ENCODE measurements at regions not wholly inside any gene's neighbourhood (a gene's known extent, or its start where the extent isn't known, plus 50 kb on each side); places are given as distances from the start of the nearest gene placed in this dataset.
A peak's percentile ranks its signal among the peaks of the same experiment; 100 is the strongest.
"Not testable (repeated sequence)": the region's sequence is repeated elsewhere in the genome, so short reads cannot be mapped to it uniquely, and the experiment has no call there.

GRCh38 chr13:68588623-68589022, 1358.5 kb upstream of the PCDH9 start:
- Histone ChIP-seq H3K27me3 (no peaks in the 10 kb centered on the region), H3K9me3 (no peaks in the 10 kb centered on the region), H3K4me3 (no peak overlapping the region), H3K9ac (no peak overlapping the region), H4K20me1 (no peaks in the 10 kb centered on the region), H3K27ac (no peak overlapping the region), H3K4me2 (peak overlapping the region; percentile 6; the same call in 1 of the 2 replicates), H3K36me3 (no peaks in the 10 kb centered on the region), H3K4me1 (0 out of 2 replicates have a peak, but pooled peaks cover 4% of the 10 kb centered on the region)
- TF ChIP-seq Cebpa-rat (IDR thresholded peaks at IDR 0.05): no peak

- Histone ChIP-seq H3K27ac (no peak overlapping the region), H3K4me2 (no peak overlapping the region), H3K27me3 (no peaks in the 10 kb centered on the region), H3K4me1 (0 out of 2 replicates have a peak, but pooled peaks cover 4% of the 10 kb centered on the region), H4K20me1 (no peaks in the 10 kb centered on the region), H3K4me3 (no peak overlapping the region), H3K9me3 (no peaks in the 10 kb centered on the region), H3K9ac (no peak overlapping the region), H3K36me3 (no peaks in the 10 kb centered on the region)
- TF ChIP-seq Cebpa-rat (IDR thresholded peaks at IDR 0.05): peak; percentile 11; the same call in 1 of the 2 replicates
Measured at GRCh38 chr13:68584776-68585175, 1354.6 kb upstream of the PCDH9 start.

GRCh38 chr13:68574053-68574452, 1343.9 kb upstream of the PCDH9 start:
- Histone ChIP-seq H3K4me1 (no peaks in the 10 kb centered on the region), H3K9ac (no peak overlapping the region), H4K20me1 (no peaks in the 10 kb centered on the region), H3K27me3 (no peaks in the 10 kb centered on the region), H3K9me3 (no peaks in the 10 kb centered on the region), H3K27ac (no peak overlapping the region), H3K4me2 (no peak overlapping the region), H3K4me3 (no peak overlapping the region), H3K36me3 (no peaks in the 10 kb centered on the region)
- TF ChIP-seq Cebpa-rat (IDR thresholded peaks at IDR 0.05): no peak

- no peaks in the 10 kb centered on the region for H4K20me1 ChIP-seq
- no peak overlapping the region for H3K9ac ChIP-seq
Measured at GRCh38 chr13:68551701-68552522, 1321.8 kb upstream of the PCDH9 start.

DNA sequence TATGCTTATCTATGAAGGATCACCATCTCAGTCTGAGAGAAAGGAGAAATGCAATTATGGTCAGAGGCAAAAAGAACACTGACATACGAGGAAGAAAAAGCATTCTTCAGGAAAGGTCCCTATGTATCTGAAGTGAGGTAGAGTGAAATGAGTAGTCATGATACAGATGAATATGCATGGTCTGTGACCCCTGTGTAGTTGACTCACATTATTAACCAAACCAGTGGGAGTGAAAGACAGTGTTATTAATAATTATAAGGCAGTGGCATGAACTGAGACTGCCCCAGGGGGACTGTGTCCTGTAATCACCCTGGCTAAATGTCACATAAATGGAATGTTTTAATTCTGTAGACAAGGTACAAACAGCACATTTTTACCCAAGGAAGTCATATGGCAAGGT, 1320.2 kb upstream of the PCDH9 start:
- no peak overlapping the region for H3K27ac ChIP-seq
- H3K9me3 ChIP-seq: no peaks in the 10 kb centered on the region
- no peaks in the 10 kb centered on the region for H3K36me3 ChIP-seq
- H3K4me2 ChIP-seq: no peak overlapping the region
- TF ChIP-seq Cebpa-rat (IDR thresholded peaks at IDR 0.05): no peak
- H3K9ac ChIP-seq: no peak overlapping the region
- H4K20me1 ChIP-seq: no peaks in the 10 kb centered on the region
- no peaks in the 10 kb centered on the region for H3K27me3 ChIP-seq
- H3K4me1 ChIP-seq: no peaks in the 10 kb centered on the region
- H3K4me3 ChIP-seq: no peak overlapping the region

More at GRCh38 chr13:68551701-68552522, 1321.8 kb upstream of the PCDH9 start:
- no peaks in the 10 kb centered on the region for H3K9me3 ChIP-seq
- H3K36me3 ChIP-seq: no peaks in the 10 kb centered on the region
- no peaks in the 10 kb centered on the region for H3K27me3 ChIP-seq
- H3K4me1 ChIP-seq: no peaks in the 10 kb centered on the region
- peak overlapping the region; percentile 16; the same call in 1 of the 2 replicates for H3K4me2 ChIP-seq
- TF ChIP-seq Cebpa-rat (IDR thresholded peaks at IDR 0.05): no peak
- no peak overlapping the region for H3K27ac ChIP-seq
- H3K4me3 ChIP-seq: no peak overlapping the region

DNA sequence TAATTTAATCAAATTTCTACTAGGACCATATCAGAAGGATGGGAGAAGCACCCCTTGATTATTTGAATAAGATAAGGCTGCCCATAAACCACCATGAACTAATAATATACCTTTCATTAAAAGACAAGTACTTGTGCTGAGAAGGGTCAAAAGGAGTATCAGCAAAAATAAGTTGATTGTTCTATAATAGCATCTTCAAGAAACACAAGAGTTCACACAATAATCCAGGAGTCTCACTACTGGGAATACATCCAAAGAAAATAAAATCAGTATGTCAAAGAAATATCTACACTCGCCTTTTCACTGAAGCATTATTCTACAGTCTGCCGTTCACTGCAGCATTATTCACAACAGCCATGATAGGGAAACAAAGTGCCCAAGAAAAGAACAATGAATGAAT, 1310.1 kb upstream of the PCDH9 start:
- Histone ChIP-seq H3K4me1 (no peaks in the 10 kb centered on the region), H3K9me3 (no peaks in the 10 kb centered on the region), H3K27ac (no peak overlapping the region), H3K36me3 (no peaks in the 10 kb centered on the region), H4K20me1 (no peaks in the 10 kb centered on the region), H3K4me3 (no peak overlapping the region), H3K4me2 (no peak overlapping the region), H3K9ac (no peak overlapping the region), H3K27me3 (no peaks in the 10 kb centered on the region)
- no peak for TF ChIP-seq Cebpa-rat (IDR thresholded peaks at IDR 0.05)

DNA sequence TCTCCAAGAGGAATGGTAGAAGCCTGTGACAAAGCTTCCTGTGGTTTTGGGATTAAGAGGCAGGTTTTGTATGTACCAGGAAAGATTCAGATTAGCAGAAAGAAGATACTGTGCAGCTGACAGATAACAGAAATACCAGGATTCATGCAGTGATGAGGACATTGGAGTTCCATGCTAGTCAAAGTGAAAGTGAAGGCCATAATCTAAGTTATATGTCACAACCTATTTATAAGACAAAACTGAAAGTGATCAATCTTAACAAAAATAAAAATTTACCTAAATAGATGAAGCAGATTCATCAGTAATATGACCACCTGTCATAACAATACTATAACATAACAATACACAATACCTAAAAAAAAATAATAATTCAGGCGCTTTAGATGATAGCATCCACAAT, 1305.2 kb upstream of the PCDH9 start:
- no peak overlapping the region for H3K27ac ChIP-seq
- H3K9me3 ChIP-seq: no peaks in the 10 kb centered on the region
- no peak overlapping the region for H3K4me2 ChIP-seq
- H3K36me3 ChIP-seq: no peaks in the 10 kb centered on the region
- no peak overlapping the region for H3K4me3 ChIP-seq
- H3K4me1 ChIP-seq: no peaks in the 10 kb centered on the region
- H3K9ac ChIP-seq: no peak overlapping the region
- no peak for TF ChIP-seq Cebpa-rat (IDR thresholded peaks at IDR 0.05)
- no peaks in the 10 kb centered on the region for H4K20me1 ChIP-seq
- H3K27me3 ChIP-seq: no peaks in the 10 kb centered on the region

DNA sequence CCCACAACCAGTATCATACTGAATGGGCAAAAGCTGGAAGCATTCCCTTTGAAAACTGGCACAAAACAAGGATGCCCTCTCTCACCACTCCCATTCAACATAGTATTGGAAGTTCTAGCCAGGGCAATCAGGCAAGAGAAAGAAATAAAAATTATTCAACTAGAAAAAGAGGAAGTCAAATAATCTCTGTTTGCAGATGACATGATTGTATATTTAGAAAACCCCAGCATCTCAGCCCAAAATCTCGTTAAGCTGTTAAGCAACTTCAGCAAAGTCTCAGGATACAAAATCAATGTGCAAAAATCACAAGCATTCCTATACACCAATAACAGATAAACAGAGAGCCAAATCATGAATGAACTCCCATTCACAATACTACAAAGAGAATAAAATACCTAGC, 1297.0 kb upstream of the PCDH9 start:
- H3K27me3 ChIP-seq, H3K4me3 ChIP-seq, H3K36me3 ChIP-seq, H3K4me1 ChIP-seq, H3K27ac ChIP-seq, H4K20me1 ChIP-seq, H3K9ac ChIP-seq: not testable (repeated sequence)
- H3K9me3 ChIP-seq: peaks cover 15% of the 10 kb centered on the region
- H3K4me2 ChIP-seq: 0 out of 2 replicates have a peak overlapping the region, but pooled peaks have one; percentile 12

- Histone ChIP-seq H3K9me3 (peaks cover 15% of the 10 kb centered on the region), H3K9ac (no peak overlapping the region), H3K27ac (no peak overlapping the region), H3K4me2 (no peak overlapping the region), H3K36me3 (no peaks in the 10 kb centered on the region), H3K4me1 (no peaks in the 10 kb centered on the region), H3K4me3 (no peak overlapping the region), H4K20me1 (no peaks in the 10 kb centered on the region), H3K27me3 (no peaks in the 10 kb centered on the region)
- no peak for TF ChIP-seq Cebpa-rat (IDR thresholded peaks at IDR 0.05)
Measured at GRCh38 chr13:68523838-68524424, 1293.8 kb upstream of the PCDH9 start.

DNA sequence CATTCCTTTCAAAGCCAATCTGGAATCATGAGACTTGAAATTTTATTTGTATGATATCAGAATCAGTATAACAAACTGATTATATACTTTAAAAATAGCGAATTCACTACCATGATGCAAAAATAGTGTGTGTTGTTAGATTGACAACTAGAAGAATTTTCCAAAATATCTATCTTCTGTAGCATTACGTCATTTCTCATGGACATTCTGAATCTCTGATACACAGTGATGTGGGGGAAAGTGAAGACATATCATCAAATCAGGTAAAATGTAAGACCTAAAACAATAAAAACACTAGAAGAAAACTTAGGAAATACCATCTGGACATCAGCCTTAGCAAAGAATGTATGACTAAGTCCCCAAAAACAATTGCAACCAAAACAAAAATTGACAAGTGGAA, 1292.0 kb upstream of the PCDH9 start:
- Histone ChIP-seq H3K9ac (no peak overlapping the region), H3K27ac (no peak overlapping the region), H3K4me1 (no peaks in the 10 kb centered on the region), H4K20me1 (no peaks in the 10 kb centered on the region), H3K27me3 (no peaks in the 10 kb centered on the region), H3K36me3 (no peaks in the 10 kb centered on the region), H3K4me2 (no peak overlapping the region), H3K9me3 (peaks cover 10% of the 10 kb centered on the region), H3K4me3 (no peak overlapping the region)
- no peak for TF ChIP-seq Cebpa-rat (IDR thresholded peaks at IDR 0.05)
